ENCODE measurements at regions not wholly inside any gene's neighbourhood (a gene's known extent, or its start where the extent isn't known, plus 50 kb on each side); places are given as distances from the start of the nearest gene placed in this dataset.

DNA sequence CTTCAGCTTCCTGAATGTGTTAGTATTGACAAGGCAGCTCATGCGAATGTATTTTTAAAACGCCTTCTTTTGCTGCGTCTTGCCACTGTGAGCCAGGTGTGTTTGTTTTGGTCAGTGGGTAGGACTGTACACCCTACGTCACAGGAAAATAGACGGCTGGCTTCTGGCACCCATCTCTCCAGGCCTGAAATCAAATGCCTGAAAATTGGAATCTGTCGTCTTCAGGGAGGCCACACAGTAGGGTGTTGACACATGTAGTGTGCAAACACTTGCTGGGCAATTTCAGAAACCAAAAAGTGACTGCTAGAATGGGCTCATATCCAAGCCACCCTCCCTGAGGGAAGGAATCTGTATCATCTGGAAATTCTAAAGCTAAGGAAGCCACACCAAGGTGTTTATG, 209.3 kb downstream of the TTC8 start:
- TF ChIP-seq, protein P1, sequence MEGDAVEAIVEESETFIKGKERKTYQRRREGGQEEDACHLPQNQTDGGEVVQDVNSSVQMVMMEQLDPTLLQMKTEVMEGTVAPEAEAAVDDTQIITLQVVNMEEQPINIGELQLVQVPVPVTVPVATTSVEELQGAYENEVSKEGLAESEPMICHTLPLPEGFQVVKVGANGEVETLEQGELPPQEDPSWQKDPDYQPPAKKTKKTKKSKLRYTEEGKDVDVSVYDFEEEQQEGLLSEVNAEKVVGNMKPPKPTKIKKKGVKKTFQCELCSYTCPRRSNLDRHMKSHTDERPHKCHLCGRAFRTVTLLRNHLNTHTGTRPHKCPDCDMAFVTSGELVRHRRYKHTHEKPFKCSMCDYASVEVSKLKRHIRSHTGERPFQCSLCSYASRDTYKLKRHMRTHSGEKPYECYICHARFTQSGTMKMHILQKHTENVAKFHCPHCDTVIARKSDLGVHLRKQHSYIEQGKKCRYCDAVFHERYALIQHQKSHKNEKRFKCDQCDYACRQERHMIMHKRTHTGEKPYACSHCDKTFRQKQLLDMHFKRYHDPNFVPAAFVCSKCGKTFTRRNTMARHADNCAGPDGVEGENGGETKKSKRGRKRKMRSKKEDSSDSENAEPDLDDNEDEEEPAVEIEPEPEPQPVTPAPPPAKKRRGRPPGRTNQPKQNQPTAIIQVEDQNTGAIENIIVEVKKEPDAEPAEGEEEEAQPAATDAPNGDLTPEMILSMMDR (IDR thresholded peaks at IDR 0.05; ENCODE audit: insufficient read depth, low read depth, low read length, missing control alignments): no peak
- H3K4me3 ChIP-seq (ENCODE audit: low read length): no peak overlapping the region
- DNase-seq (ENCODE audit: low read depth): no peak

DNA sequence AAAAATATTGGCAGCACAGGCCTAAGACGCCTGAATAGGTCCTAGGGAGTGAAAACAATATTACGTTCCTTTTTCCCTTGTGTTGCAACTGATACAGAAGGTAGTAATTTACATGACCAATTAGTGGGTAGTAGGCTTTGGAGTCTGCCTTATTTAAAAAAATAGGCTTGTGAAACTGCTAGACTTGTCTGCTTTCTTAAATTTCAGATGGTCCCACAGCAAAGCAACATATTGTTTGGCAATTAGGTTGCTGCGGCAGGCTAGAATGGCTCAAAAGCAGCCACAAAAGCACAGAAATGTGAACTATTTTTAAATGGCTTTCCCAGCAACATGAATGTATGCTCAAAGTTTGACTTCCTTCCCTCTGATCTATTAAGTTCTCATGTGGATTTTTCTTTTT, 211.9 kb downstream of the TTC8 start:
- TF ChIP-seq, protein P1 (IDR thresholded peaks at IDR 0.05; ENCODE audit: insufficient read depth, low read depth, low read length, missing control alignments): no peak
- DNase-seq (ENCODE audit: low read depth): no peak
- H3K4me3 ChIP-seq (ENCODE audit: low read length): no peak overlapping the region

DNA sequence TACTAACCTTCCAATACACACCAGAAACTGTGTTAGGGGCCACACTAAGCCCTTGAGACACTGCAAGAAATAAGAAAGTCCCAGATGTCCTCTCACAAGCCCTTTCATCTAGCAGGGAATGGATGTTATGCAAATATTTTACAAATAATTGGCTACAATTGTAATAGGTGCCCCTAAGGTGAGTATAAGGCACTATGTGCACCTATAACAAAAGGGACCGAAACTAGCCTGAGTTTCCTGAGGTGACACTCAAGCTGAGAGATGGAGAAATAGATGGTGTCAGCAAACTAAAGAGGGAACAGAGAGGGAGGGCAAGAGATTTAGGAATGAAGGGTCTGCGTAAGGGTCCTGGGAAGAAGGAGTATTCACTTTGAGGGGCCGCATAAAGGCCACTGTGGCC, 212.6 kb downstream of the TTC8 start:
- DNase-seq (ENCODE audit: low read depth): no peak
- no peak overlapping the region for H3K4me3 ChIP-seq (ENCODE audit: low read length)
- TF ChIP-seq, protein P1 (IDR thresholded peaks at IDR 0.05; ENCODE audit: insufficient read depth, low read depth, low read length, missing control alignments): no peak

DNA sequence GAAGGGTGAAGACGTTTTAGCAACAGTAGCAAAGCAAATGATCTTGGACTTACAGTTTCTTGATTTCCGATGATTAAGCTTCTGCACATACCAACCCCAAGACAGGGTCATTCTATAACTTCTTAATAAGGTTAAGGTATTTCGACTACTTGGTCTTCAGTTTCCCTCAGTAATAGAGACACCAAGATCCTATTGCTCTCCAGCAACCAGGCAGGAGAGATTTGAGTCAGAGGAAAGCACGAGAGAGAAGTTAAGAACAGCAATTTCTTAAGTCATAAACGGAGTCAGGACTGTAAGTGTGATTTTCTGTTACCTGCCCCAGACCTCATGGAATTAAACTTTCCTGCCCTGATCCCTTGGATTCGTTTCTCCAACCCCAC, 215.6 kb downstream of the TTC8 start:
- no peak overlapping the region for H3K4me3 ChIP-seq (ENCODE audit: low read length)
- TF ChIP-seq, protein P1 (IDR thresholded peaks at IDR 0.05; ENCODE audit: insufficient read depth, low read depth, low read length, missing control alignments): no peak

DNA sequence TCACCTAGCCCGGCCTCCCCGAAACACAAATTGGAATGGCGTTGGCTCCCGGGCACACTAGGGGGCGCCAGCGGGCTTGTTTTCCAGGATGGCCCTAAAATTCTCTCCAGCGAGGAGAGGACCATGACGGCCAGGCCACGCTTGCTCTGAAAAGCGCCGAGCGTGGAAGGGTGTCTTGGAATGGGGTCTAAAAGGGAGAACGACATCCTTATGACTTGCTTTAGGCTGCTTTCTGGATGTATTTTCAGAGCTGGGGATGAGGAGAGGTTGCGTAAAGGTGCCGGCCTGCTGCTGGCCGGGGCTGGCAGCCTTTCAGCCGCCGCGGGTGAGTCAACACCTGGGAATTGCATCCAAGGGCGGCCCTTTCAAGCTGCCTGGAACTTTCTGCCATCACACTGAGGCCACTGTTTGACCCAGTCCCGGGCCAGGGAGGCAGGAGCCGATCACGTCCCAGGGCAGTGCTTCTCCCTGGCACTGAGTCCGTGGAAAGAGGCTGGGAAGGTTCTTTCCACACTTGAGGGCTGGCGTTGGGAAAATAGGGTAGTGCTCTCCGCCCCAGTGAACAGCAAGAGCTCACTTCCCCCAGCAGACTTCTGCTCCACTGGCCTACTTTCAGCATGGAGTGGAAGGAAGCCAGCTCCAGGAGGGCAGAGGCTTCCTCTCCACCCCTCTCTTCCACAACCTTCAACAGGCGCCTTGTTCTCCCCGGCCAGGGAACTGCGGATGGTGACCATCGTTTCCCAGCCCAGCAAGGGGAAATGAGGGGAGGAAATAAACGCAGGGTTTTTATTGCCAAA, 216.2 kb downstream of the TTC8 start:
- DNase-seq (ENCODE audit: low read depth): peak; percentile 86
- peak overlapping the region; percentile 44 for H3K4me3 ChIP-seq (ENCODE audit: low read length)
- TF ChIP-seq, protein P1 (IDR thresholded peaks at IDR 0.05; ENCODE audit: insufficient read depth, low read depth, low read length, missing control alignments): peak; percentile 93

More for the DNA sequence above, 215.6 kb downstream of the TTC8 start:
- DNase-seq (ENCODE audit: low read depth): no peak

DNA sequence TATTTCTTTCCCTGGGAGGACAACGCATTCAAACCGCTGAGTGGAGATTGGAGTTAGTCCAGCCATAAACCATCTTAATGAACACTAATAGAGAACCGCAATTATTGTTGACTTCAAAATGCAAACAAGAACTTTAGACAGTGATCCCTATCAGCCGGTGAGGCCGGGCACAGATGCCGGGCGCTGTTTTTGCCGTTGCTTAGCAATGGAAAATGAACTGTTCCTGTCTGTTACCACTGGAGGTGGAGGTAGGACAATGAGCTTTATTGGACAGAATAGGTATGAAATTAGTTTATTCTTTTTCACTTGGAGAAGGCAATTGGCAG, 216.8 kb downstream of the TTC8 start:
- no peak overlapping the region for H3K4me3 ChIP-seq (ENCODE audit: low read length)
- TF ChIP-seq, protein P1 (IDR thresholded peaks at IDR 0.05; ENCODE audit: insufficient read depth, low read depth, low read length, missing control alignments): no peak
- peak; percentile 24 for DNase-seq (ENCODE audit: low read depth)

DNA sequence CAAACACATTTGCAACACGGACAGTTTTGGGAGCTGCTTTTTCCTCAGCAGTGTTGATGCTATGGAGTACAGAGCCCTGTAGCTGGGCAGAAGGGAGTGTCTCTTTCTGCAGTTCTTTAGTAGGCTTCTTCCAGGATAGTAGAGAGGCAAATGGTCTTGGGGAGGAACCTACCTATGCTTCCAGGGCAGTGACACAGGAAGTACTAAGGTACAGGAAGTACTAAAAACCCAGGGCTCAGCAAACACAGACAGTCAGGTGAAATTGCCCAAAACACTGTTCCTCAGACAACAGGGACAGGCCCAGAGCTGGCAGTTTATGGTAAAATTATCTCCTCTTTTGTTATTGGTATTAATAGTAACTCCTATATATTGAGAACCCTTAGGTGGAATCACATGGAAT, 217.6 kb downstream of the TTC8 start:
- H3K4me3 ChIP-seq (ENCODE audit: low read length): no peak overlapping the region
- TF ChIP-seq, protein P1 (IDR thresholded peaks at IDR 0.05; ENCODE audit: insufficient read depth, low read depth, low read length, missing control alignments): no peak
- no peak for DNase-seq (ENCODE audit: low read depth)

Data from epithelial cell of esophagus (primary cell).